OCI-LY3 (cell line): ENCODE measurements at regions not wholly inside any gene's neighbourhood (a gene's known extent, or its start where the extent isn't known, plus 50 kb on each side); places are given as distances from the start of the nearest gene placed in this dataset.

Experiments used
- EZH2phosphoT487 ChIP-seq: fragments of 200-600 bp; shearing (Covaris generic); IDR thresholded peaks from 2 replicates; pipeline ENCODE4 v1.6.1; 2018; ENCODE audit warnings: antibody characterized with exemption, mixed run types, low read depth
- TF ChIP-seq, protein P1 (sequence below): fragments of 200-600, 300-600 bp; sonication (generic); IDR thresholded peaks from 2 replicates; pipeline ENCODE4 v1.5.1; 2014; ENCODE audit warnings: antibody characterized with exemption, low read length, low read depth

DNA sequence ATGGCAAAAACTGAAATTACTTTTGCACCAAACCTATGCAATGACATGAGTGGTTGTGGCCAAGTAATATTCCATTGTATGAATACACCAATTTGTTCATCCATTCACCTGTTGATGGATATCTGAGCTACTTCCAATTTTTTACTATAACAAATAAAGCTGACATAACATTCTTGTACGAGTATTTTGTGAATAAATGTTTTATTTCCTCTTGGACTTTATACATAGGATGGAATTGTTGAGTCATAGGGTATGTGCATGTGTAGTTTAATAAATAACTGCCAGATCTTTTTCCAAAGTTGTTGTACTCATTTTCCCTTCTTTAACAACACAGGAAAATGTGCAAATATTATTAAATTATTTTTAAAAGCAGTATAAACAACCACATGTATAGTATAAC lies 146.1 kb upstream of the ZNF462 start:
- TF ChIP-seq, protein P1, sequence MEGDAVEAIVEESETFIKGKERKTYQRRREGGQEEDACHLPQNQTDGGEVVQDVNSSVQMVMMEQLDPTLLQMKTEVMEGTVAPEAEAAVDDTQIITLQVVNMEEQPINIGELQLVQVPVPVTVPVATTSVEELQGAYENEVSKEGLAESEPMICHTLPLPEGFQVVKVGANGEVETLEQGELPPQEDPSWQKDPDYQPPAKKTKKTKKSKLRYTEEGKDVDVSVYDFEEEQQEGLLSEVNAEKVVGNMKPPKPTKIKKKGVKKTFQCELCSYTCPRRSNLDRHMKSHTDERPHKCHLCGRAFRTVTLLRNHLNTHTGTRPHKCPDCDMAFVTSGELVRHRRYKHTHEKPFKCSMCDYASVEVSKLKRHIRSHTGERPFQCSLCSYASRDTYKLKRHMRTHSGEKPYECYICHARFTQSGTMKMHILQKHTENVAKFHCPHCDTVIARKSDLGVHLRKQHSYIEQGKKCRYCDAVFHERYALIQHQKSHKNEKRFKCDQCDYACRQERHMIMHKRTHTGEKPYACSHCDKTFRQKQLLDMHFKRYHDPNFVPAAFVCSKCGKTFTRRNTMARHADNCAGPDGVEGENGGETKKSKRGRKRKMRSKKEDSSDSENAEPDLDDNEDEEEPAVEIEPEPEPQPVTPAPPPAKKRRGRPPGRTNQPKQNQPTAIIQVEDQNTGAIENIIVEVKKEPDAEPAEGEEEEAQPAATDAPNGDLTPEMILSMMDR, result no peak
- TF ChIP-seq EZH2phosphoT487, result no peak
